NB4 (cell line): ENCODE measurements at regions not wholly inside any gene's neighbourhood (a gene's known extent, or its start where the extent isn't known, plus 50 kb on each side); places are given as distances from the start of the nearest gene placed in this dataset.

ENCODE experiments used
- MYC ChIP-seq: IDR thresholded peaks from 2 replicates; pipeline ENCODE4 v1.6.1; 2011; ENCODE audit warnings: low read depth, low read length
- POLR2A ChIP-seq: IDR thresholded peaks from 2 replicates; pipeline ENCODE4 v1.6.1; 2011; ENCODE audit warnings: mild to moderate bottlenecking; ENCODE audit not compliant: insufficient read length; ENCODE audit errors: extremely low read depth
- TF ChIP-seq, protein P1 (sequence below): IDR thresholded peaks from one replicate; pipeline ENCODE4 v1.5.1; 2012; ENCODE audit warnings: low read depth, low read length

DNA sequence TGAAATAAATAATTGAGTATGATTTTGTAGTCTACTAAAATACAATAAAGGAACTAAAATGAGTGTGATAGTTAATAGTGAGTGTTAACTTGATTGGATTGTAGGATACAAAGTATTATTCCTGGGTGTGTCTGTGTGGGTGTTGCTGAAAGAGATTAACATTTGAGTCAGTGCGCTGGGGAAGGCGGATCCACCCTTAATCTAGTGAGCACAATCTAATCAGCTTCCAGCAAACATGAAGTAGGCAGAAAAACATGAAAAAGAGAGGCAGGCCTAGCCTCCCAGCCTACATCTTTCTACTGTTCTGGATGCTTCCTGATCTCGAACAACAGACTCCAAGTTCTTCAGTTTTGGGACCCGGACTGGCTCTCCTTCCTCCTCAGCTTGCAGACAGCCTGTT lies 1716.6 kb downstream of the MRPL39 start:
- TF ChIP-seq POLR2A (no peak), MYC (no peak)
- TF ChIP-seq, protein P1, sequence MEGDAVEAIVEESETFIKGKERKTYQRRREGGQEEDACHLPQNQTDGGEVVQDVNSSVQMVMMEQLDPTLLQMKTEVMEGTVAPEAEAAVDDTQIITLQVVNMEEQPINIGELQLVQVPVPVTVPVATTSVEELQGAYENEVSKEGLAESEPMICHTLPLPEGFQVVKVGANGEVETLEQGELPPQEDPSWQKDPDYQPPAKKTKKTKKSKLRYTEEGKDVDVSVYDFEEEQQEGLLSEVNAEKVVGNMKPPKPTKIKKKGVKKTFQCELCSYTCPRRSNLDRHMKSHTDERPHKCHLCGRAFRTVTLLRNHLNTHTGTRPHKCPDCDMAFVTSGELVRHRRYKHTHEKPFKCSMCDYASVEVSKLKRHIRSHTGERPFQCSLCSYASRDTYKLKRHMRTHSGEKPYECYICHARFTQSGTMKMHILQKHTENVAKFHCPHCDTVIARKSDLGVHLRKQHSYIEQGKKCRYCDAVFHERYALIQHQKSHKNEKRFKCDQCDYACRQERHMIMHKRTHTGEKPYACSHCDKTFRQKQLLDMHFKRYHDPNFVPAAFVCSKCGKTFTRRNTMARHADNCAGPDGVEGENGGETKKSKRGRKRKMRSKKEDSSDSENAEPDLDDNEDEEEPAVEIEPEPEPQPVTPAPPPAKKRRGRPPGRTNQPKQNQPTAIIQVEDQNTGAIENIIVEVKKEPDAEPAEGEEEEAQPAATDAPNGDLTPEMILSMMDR = no peak
